ENCODE measurements at regions not wholly inside any gene's neighbourhood (a gene's known extent, or its start where the extent isn't known, plus 50 kb on each side); places are given as distances from the start of the nearest gene placed in this dataset.
A peak's percentile ranks its signal among the peaks of the same experiment; 100 is the strongest.

- Histone ChIP-seq H3K9me3 (ENCODE audit: insufficient read depth in 2 of 2, low read depth in 1 of 2, low read length in 1 of 2) (no peaks in the 10 kb centered on the region; a peak in 1 of 4 replicates), H4K20me1 (replicated peaks in 1 of 2; ENCODE audit: control insufficient read depth in 1 of 2, insufficient read depth in 2 of 2, low read length in 2 of 2) (no peaks in the 10 kb centered on the region), H2BK15ac (ENCODE audit: low read length) (no peak overlapping the region), H3K79me1 (ENCODE audit: low read depth, low read length) (no peaks in the 10 kb centered on the region), H2BK20ac (ENCODE audit: low read length) (no peak overlapping the region), H3K18ac (ENCODE audit: extremely low read depth, low read length) (no peak overlapping the region), H3K14ac (ENCODE audit: insufficient read length) (no peak overlapping the region), H2AFZ (ENCODE audit: low read length) (no peak overlapping the region), H3K27me3 (replicated peaks in 1 of 4; ENCODE audit: control insufficient read depth in 3 of 4, extremely low read depth in 1 of 4, insufficient read depth in 3 of 4, low read length in 3 of 4) (no peaks in the 10 kb centered on the region), H3K4me3 (ENCODE audit: extremely low read depth in 1 of 4, insufficient read depth in 2 of 4, low read depth in 3 of 4, low read length in 4 of 4) (no peak overlapping the region), H3K23ac (ENCODE audit: insufficient read length) (no peak overlapping the region), H4K91ac (replicated peaks; ENCODE audit: insufficient read length, low read length) (no peak overlapping the region), H4K5ac (ENCODE audit: insufficient read length, low read depth, low read length) (no peak overlapping the region), H3K56ac (replicated peaks; ENCODE audit: insufficient read length, low read depth, low read length) (no peak overlapping the region), H4K8ac (ENCODE audit: extremely low read depth, insufficient read depth, low read length) (no peak overlapping the region), H3K79me2 (ENCODE audit: control insufficient read depth in 1 of 2, insufficient read depth in 2 of 2, low read length in 2 of 2) (no peaks in the 10 kb centered on the region), H3K27ac (ENCODE audit: low read depth, low read length) (no peak overlapping the region), H2BK5ac (ENCODE audit: low read depth, low read length) (peak overlapping the region; percentile 10; the same call in 1 of the 2 replicates), H3K4me1 (replicated peaks in 1 of 4; ENCODE audit: control insufficient read depth in 3 of 4, insufficient read depth in 4 of 4, low read length in 3 of 4) (no peaks in the 10 kb centered on the region), H2AK5ac (ENCODE audit: low read depth, low read length) (no peak overlapping the region), H3K23me2 (ENCODE audit: low read depth, low read length) (no peaks in the 10 kb centered on the region), H2BK120ac (replicated peaks; ENCODE audit: low read depth, low read length) (no peak overlapping the region), H2BK12ac (ENCODE audit: low read depth, low read length) (no peak overlapping the region), H3K4me2 (ENCODE audit: insufficient read depth in 1 of 2, low read depth in 2 of 2, low read length in 2 of 2) (no peak overlapping the region), H3K36me3 (ENCODE audit: control insufficient read depth in 2 of 4, insufficient read depth in 4 of 4, low read length in 3 of 4) (no peaks in the 10 kb centered on the region), H3K9ac (replicated peaks in 1 of 4; ENCODE audit: extremely low read depth in 1 of 4, low read depth in 3 of 4, low read length in 3 of 4) (no peak overlapping the region), H3K4ac (replicated peaks; ENCODE audit: insufficient read length, low read depth, low read length) (no peak overlapping the region)
- FAIRE-seq (no peak), DNase-seq (ENCODE audit: low read depth in 1 of 2, low spot score in 2 of 2) (no peak)
- ChIA-PET POLR2A (ENCODE audit: partially characterized antibody) (no interaction called here), CTCF (ENCODE audit: partially characterized antibody) (no interaction called here)
- 92% methylated on average over 5 of the region's 5 CpGs; no CpG with 5 or more reads in 1 of the 2 experiments for WGBS, 2 experiments (ENCODE audit: extremely low coverage in 1 of 2, insufficient coverage in 1 of 2, insufficient read length in 1 of 2, insufficient replicate concordance in 2 of 2, low coverage in 1 of 2, low lambda C conversion rate in 2 of 2, missing lambda C conversion rate in 1 of 2)
- TF ChIP-seq CTBP2 (IDR thresholded peaks at IDR 0.05; ENCODE audit: borderline replicate concordance, insufficient read depth, insufficient read length, low read length) (no peak), JUND (IDR thresholded peaks at IDR 0.05; ENCODE audit: low read length) (peak; percentile 79)
Measured at GRCh38 chr16:52812678-52813556, 239.8 kb downstream of the CHD9NB start.
